PFSK-1 (cell line): ENCODE measurements at regions not wholly inside any gene's neighbourhood (a gene's known extent, or its start where the extent isn't known, plus 50 kb on each side); places are given as distances from the start of the nearest gene placed in this dataset.

Source experiments
- FOXP2 ChIP-seq: optimal IDR thresholded peaks from 2 replicates; pipeline ENCODE3; 2011; ENCODE audit warnings: borderline replicate concordance, control low read depth, inconsistent platforms; ENCODE audit not compliant: insufficient read depth; ENCODE audit errors: extremely low read length, extremely low read depth
- POLR2AphosphoS5 ChIP-seq: IDR thresholded peaks from 2 replicates; pipeline ENCODE4 v1.6.1; 2012; ENCODE audit warnings: low read depth, mild to moderate bottlenecking, control low read depth, low read length, moderate library complexity
- SIN3A ChIP-seq: IDR thresholded peaks from 2 replicates; pipeline ENCODE4 v1.6.1; 2012; ENCODE audit warnings: mild to moderate bottlenecking, low read length, moderate library complexity, borderline replicate concordance; ENCODE audit not compliant: insufficient read depth
- TAF1 ChIP-seq: IDR thresholded peaks from 2 replicates; pipeline ENCODE4 v1.6.1; 2012; ENCODE audit warnings: low read length, control low read depth, borderline replicate concordance; ENCODE audit not compliant: insufficient read depth
- TF ChIP-seq, protein P1 (sequence below), 2 experiments: IDR thresholded peaks; 2 replicates each; pipeline versions ENCODE4 v1.6.1 to v1.8.0; 2011 to 2012; ENCODE audit warnings: low read depth in 2 of 2, low read length in 2 of 2, control low read depth in 1 of 2, inconsistent platforms in 1 of 2, mild to moderate bottlenecking in 1 of 2, moderate library complexity in 1 of 2; ENCODE audit not compliant: insufficient read depth in 1 of 2

DNA sequence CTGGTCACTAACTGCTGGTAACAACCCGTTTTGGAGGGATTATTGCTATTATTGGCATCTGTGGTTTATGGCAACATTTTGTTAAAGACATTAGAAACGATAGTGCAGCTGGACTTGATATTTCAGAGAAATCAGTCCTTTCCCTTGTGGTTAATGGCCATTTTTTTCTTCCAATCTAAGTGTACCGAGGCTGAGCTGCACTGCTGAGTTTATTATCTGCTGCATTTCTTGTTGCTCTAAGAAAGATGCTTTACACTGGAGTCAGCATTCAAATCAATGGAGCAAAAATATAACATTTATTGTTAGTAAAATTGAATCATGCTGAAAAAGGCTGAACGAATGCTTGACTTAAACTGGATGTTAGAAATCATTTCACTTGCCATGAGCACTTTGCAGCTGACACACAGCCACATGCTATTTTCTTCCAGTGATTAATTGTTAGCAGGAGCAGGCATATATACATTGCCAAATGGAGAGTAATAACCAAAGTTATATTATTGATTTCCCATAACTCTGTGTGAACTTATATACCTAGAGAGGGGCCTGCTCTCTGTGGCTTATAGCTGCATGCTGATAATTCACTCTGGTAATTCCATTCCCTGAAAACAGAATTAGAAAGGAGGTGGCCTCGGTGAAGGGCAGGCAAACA lies 66.5 kb upstream of the TTC29 start:
- no peak for TF ChIP-seq FOXP2
- TF ChIP-seq TAF1: no peak
- no peak for TF ChIP-seq SIN3A
- TF ChIP-seq, protein P1, sequence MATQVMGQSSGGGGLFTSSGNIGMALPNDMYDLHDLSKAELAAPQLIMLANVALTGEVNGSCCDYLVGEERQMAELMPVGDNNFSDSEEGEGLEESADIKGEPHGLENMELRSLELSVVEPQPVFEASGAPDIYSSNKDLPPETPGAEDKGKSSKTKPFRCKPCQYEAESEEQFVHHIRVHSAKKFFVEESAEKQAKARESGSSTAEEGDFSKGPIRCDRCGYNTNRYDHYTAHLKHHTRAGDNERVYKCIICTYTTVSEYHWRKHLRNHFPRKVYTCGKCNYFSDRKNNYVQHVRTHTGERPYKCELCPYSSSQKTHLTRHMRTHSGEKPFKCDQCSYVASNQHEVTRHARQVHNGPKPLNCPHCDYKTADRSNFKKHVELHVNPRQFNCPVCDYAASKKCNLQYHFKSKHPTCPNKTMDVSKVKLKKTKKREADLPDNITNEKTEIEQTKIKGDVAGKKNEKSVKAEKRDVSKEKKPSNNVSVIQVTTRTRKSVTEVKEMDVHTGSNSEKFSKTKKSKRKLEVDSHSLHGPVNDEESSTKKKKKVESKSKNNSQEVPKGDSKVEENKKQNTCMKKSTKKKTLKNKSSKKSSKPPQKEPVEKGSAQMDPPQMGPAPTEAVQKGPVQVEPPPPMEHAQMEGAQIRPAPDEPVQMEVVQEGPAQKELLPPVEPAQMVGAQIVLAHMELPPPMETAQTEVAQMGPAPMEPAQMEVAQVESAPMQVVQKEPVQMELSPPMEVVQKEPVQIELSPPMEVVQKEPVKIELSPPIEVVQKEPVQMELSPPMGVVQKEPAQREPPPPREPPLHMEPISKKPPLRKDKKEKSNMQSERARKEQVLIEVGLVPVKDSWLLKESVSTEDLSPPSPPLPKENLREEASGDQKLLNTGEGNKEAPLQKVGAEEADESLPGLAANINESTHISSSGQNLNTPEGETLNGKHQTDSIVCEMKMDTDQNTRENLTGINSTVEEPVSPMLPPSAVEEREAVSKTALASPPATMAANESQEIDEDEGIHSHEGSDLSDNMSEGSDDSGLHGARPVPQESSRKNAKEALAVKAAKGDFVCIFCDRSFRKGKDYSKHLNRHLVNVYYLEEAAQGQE (IDR thresholded peaks at IDR 0.05; ENCODE audit: insufficient read depth in 1 of 2, low read depth in 2 of 2, low read length in 2 of 2): no peak

DNA sequence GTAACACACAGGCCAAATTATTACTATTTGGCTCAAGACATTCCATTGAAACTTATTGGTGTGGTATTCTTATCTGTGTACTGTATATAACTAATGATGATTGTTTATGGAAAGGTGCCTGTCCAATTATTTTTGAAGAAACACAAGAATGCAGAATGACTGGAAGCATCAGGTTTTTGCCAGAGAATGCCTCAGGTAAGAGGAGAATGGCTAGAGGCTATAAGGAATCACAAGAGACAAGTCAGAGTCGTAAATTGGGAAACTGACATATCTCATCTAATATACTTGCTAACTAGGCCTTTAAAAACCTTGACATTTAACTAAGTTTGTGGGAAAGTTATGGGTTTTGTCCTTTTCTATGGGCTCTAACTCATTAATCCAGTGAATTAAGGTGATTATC lies 69.3 kb upstream of the TTC29 start:
- TF ChIP-seq, protein P1 (IDR thresholded peaks at IDR 0.05; ENCODE audit: insufficient read depth in 1 of 2, low read depth in 2 of 2, low read length in 2 of 2): no peak
- TF ChIP-seq POLR2AphosphoS5 (no peak), TAF1 (no peak), FOXP2 (no peak), SIN3A (no peak)

GRCh38 chr4:147015491-147015890 lies 69.8 kb upstream of the TTC29 start:
- TF ChIP-seq POLR2AphosphoS5: no peak
- TF ChIP-seq TAF1: no peak
- no peak for TF ChIP-seq FOXP2
- TF ChIP-seq, protein P1 (IDR thresholded peaks at IDR 0.05; ENCODE audit: insufficient read depth in 1 of 2, low read depth in 2 of 2, low read length in 2 of 2): no peak
- no peak for TF ChIP-seq SIN3A

GRCh38 chr4:147017081-147017480 lies 71.4 kb upstream of the TTC29 start:
- TF ChIP-seq TAF1: no peak
- TF ChIP-seq FOXP2: no peak
- TF ChIP-seq POLR2AphosphoS5: no peak
- no peak for TF ChIP-seq SIN3A

- TF ChIP-seq, protein P1 (IDR thresholded peaks at IDR 0.05; ENCODE audit: insufficient read depth in 1 of 2, low read depth in 2 of 2, low read length in 2 of 2): no peak
- TF ChIP-seq TAF1 (no peak), FOXP2 (no peak), SIN3A (no peak), POLR2AphosphoS5 (no peak)
Observed at GRCh38 chr4:147019091-147019490, 73.4 kb upstream of the TTC29 start.
